Fibroblast of lung (primary cell): ENCODE measurements at regions not wholly inside any gene's neighbourhood (a gene's known extent, or its start where the extent isn't known, plus 50 kb on each side); places are given as distances from the start of the nearest gene placed in this dataset.

Experiments used
- DNase-seq, 2 donors: peaks; one replicate each; pipeline versions ENCODE4 v3.0.0 to v3.0.0-alpha.2; 2010; ENCODE audit warnings: low read depth in 2 of 2
- H2AFZ ChIP-seq: 2 replicates; pipeline ENCODE4 v1.5.1; 2012; ENCODE audit warnings: low read length, control low read depth, inconsistent platforms
- H3K27ac ChIP-seq: 2 replicates; pipeline ENCODE4 v1.5.1; 2011; ENCODE audit warnings: low read length, control low read depth; ENCODE audit not compliant: insufficient read depth
- H3K27me3 ChIP-seq: 2 replicates; pipeline ENCODE4 v1.5.1; 2011; ENCODE audit warnings: mild to moderate bottlenecking, low read length; ENCODE audit not compliant: control insufficient read depth, insufficient read depth
- H3K36me3 ChIP-seq: 2 replicates; pipeline ENCODE4 v1.5.1; 2011; ENCODE audit warnings: low read length; ENCODE audit not compliant: control insufficient read depth, insufficient read depth
- H3K4me1 ChIP-seq: 2 replicates; pipeline ENCODE4 v1.5.1; 2011; ENCODE audit warnings: low read length; ENCODE audit not compliant: control insufficient read depth, insufficient read depth; ENCODE audit errors: extremely low read depth
- H3K4me2 ChIP-seq: 2 replicates; pipeline ENCODE4 v1.5.1; 2011; ENCODE audit warnings: low read length, control low read depth; ENCODE audit not compliant: insufficient read depth; ENCODE audit errors: extremely low read depth
- H3K4me3 ChIP-seq, 4 experiments: fragments of 200-600 bp in 1 of 4; sonication (generic) in 1 of 4; replicated peaks in 1 of 4; 2 replicates each; pipeline ENCODE4 v1.5.1; 2011 to 2016; ENCODE audit warnings: low read length in 4 of 4, low read depth in 3 of 4, mild to moderate bottlenecking in 3 of 4, control low read depth in 2 of 4, inconsistent platforms in 1 of 4, mixed read lengths in 1 of 4; ENCODE audit not compliant: insufficient read depth in 1 of 4; ENCODE audit errors: control extremely low read depth in 1 of 4
- H3K79me2 ChIP-seq: 2 replicates; pipeline ENCODE4 v1.5.1; 2012; ENCODE audit warnings: mild to moderate bottlenecking, low read length, inconsistent platforms; ENCODE audit not compliant: control insufficient read depth, insufficient read depth
- H3K9ac ChIP-seq: 2 replicates; pipeline ENCODE4 v1.5.1; 2011; ENCODE audit warnings: mild to moderate bottlenecking, low read length, control low read depth; ENCODE audit not compliant: insufficient read depth
- H3K9me3 ChIP-seq: 2 replicates; pipeline ENCODE4 v1.5.1; 2012; ENCODE audit warnings: low read depth, low read length; ENCODE audit not compliant: control insufficient read depth, insufficient read depth
- H4K20me1 ChIP-seq: 2 replicates; pipeline ENCODE4 v1.5.1; 2011; ENCODE audit warnings: low read length; ENCODE audit not compliant: control insufficient read depth, insufficient read depth; ENCODE audit errors: extremely low read depth
- CTCF ChIP-seq, 2 donors: IDR thresholded peaks in 1 of 2; conservative IDR thresholded peaks in 1 of 2; 1 replicate in 1 of 2; 2 replicates in 1 of 2; pipeline ENCODE4 v1.5.1; 2011 to 2012; ENCODE audit warnings: low read length in 2 of 2, control low read depth in 1 of 2, inconsistent platforms in 1 of 2, low read depth in 1 of 2, mild to moderate bottlenecking in 1 of 2
- EZH2 ChIP-seq: IDR thresholded peaks from 2 replicates; pipeline ENCODE4 v1.5.1; 2012; ENCODE audit warnings: low read length, control low read depth, mild to moderate bottlenecking; ENCODE audit errors: missing control alignments

- H3K36me3 ChIP-seq, result no peaks in the 10 kb centered on the region
- H3K4me3 ChIP-seq, result no peak overlapping the region
- H3K27ac ChIP-seq, result no peak overlapping the region
- no peak for TF ChIP-seq CTCF (conservative IDR thresholded peaks at IDR 0.05 in 1 of 2, IDR thresholded peaks at IDR 0.05 in 1 of 2; ENCODE audit: low read depth in 1 of 2, low read length in 2 of 2)
- TF ChIP-seq EZH2, result no peak
- H3K27me3 ChIP-seq, result no peaks in the 10 kb centered on the region
- H4K20me1 ChIP-seq, result no peaks in the 10 kb centered on the region
- no peaks in the 10 kb centered on the region for H3K9me3 ChIP-seq
- no peak overlapping the region for H2AFZ ChIP-seq
- H3K4me2 ChIP-seq, result no peak overlapping the region
- DNase-seq, result no peak
- H3K9ac ChIP-seq, result no peak overlapping the region
- H3K79me2 ChIP-seq, result no peaks in the 10 kb centered on the region
- H3K4me1 ChIP-seq, result no peaks in the 10 kb centered on the region
Observed at GRCh38 chr9:22808876-22809275, 362.3 kb downstream of the DMRTA1 start.

- H3K4me3 ChIP-seq, result no peak overlapping the region
Observed at GRCh38 chr9:22809371-22809770, 362.7 kb downstream of the DMRTA1 start.

GRCh38 chr9:22813529-22813928 is 366.9 kb downstream of the DMRTA1 start:
- Histone ChIP-seq H3K79me2 (no peaks in the 10 kb centered on the region), H2AFZ (no peak overlapping the region), H3K4me3 (no peak overlapping the region), H4K20me1 (no peaks in the 10 kb centered on the region), H3K36me3 (no peaks in the 10 kb centered on the region), H3K27me3 (no peaks in the 10 kb centered on the region), H3K27ac (no peak overlapping the region), H3K4me1 (no peaks in the 10 kb centered on the region), H3K4me2 (no peak overlapping the region), H3K9me3 (no peaks in the 10 kb centered on the region), H3K9ac (no peak overlapping the region)
- peak; percentile 29 to 37 for DNase-seq
- TF ChIP-seq CTCF (conservative IDR thresholded peaks at IDR 0.05 in 1 of 2, IDR thresholded peaks at IDR 0.05 in 1 of 2; ENCODE audit: low read depth in 1 of 2, low read length in 2 of 2) (peak in 1 of 2 donors; percentile 39), EZH2 (no peak)

More at GRCh38 chr9:22809371-22809770, 362.7 kb downstream of the DMRTA1 start:
- H2AFZ ChIP-seq, result no peak overlapping the region
- no peak overlapping the region for H3K27ac ChIP-seq
- TF ChIP-seq CTCF (conservative IDR thresholded peaks at IDR 0.05 in 1 of 2, IDR thresholded peaks at IDR 0.05 in 1 of 2; ENCODE audit: low read depth in 1 of 2, low read length in 2 of 2), result no peak
- no peak for TF ChIP-seq EZH2
- no peaks in the 10 kb centered on the region for H3K27me3 ChIP-seq
- no peak overlapping the region for H3K9ac ChIP-seq
- no peaks in the 10 kb centered on the region for H3K9me3 ChIP-seq
- H3K4me1 ChIP-seq, result no peaks in the 10 kb centered on the region
- no peak for DNase-seq
- no peaks in the 10 kb centered on the region for H4K20me1 ChIP-seq
- H3K79me2 ChIP-seq, result no peaks in the 10 kb centered on the region
- no peak overlapping the region for H3K4me2 ChIP-seq
- H3K36me3 ChIP-seq, result no peaks in the 10 kb centered on the region
